H1 (cell line): ENCODE measurements at regions not wholly inside any gene's neighbourhood (a gene's known extent, or its start where the extent isn't known, plus 50 kb on each side); places are given as distances from the start of the nearest gene placed in this dataset.

Source experiments
- ASH2L ChIP-seq: fragments of 200-600, 300-600 bp; sonication (generic); IDR thresholded peaks from one replicate; pipeline ENCODE4 v1.7.1; 2017; ENCODE audit warnings: low read length
- CHD7 ChIP-seq: fragments of 300-600 bp; sonication (generic); IDR thresholded peaks from 2 replicates; pipeline ENCODE4 v1.7.1; 2012; ENCODE audit warnings: low read length, moderate library complexity, mild to moderate bottlenecking, inconsistent platforms; ENCODE audit not compliant: insufficient replicate concordance
- RBBP5 ChIP-seq: IDR thresholded peaks from 2 replicates; pipeline ENCODE4 v1.7.1; 2012; ENCODE audit warnings: low read depth, mild to moderate bottlenecking, inconsistent platforms, low read length, moderate library complexity, borderline replicate concordance

DNA sequence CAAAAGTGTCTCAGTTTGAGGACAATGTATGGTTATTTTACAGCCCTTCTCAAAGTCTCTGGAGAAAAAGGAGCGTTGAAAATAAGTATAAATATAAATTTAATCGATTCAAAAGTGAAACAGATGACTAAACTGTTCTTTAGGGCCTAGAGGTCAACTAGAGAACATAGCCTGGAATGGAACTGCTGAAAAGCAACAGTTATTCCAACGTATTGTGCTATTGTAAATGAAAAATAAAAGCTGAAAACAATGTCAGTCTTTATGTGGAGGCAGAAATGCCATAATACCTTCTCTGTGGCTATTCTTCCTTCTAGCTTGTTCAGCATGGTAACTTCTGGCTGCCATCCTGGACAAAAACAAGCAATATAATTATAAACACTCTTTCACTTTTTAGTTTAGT lies 362.5 kb downstream of the ARL4A start (continued):
- TF ChIP-seq CHD7 (no peak), ASH2L (no peak), RBBP5 (no peak)
- TF ChIP-seq, all 59 proteins: peak for 0
